Endothelial cell of umbilical vein (primary cell): ENCODE measurements at regions not wholly inside any gene's neighbourhood (a gene's known extent, or its start where the extent isn't known, plus 50 kb on each side); places are given as distances from the start of the nearest gene placed in this dataset.

Source experiments
- EZH2 ChIP-seq: IDR thresholded peaks from 2 replicates; pipeline ENCODE4 v1.6.1; 2012; ENCODE audit warnings: borderline replicate concordance, low read depth, mild to moderate bottlenecking, moderate library complexity, low read length, inconsistent platforms; ENCODE audit not compliant: severe bottlenecking
- FOS ChIP-seq: IDR thresholded peaks from 2 replicates; pipeline ENCODE4 v1.6.1; 2011; ENCODE audit warnings: mild to moderate bottlenecking, low read length, moderate library complexity, borderline replicate concordance; ENCODE audit not compliant: insufficient read depth
- GATA2 ChIP-seq: IDR thresholded peaks from 2 replicates; pipeline ENCODE4 v1.7.0; 2011; ENCODE audit warnings: low read depth, mild to moderate bottlenecking, moderate library complexity, mixed read lengths, low read length; ENCODE audit not compliant: insufficient read length, insufficient read depth
- JUN ChIP-seq: IDR thresholded peaks from 2 replicates; pipeline ENCODE4 v1.6.1; 2011; ENCODE audit warnings: borderline replicate concordance, low read depth; ENCODE audit not compliant: insufficient read length, insufficient read depth
- MYC ChIP-seq: IDR thresholded peaks from one replicate; pipeline ENCODE4 v1.6.1; 2011; ENCODE audit warnings: mild to moderate bottlenecking, low read depth, low read length
- POLR2A ChIP-seq: IDR thresholded peaks from 2 replicates; pipeline ENCODE4 v1.6.1; 2012; ENCODE audit warnings: low read depth, mild to moderate bottlenecking, control low read depth, low read length
- POLR2AphosphoS5 ChIP-seq: IDR thresholded peaks from 2 replicates; pipeline ENCODE4 v1.6.1; 2012; ENCODE audit warnings: low read depth, mild to moderate bottlenecking, control low read depth, low read length, moderate library complexity; ENCODE audit not compliant: insufficient read depth
- TF ChIP-seq, protein P1 (sequence below), 2 donors: IDR thresholded peaks; 1 replicate in 1 of 2; 2 replicates in 1 of 2; pipeline ENCODE4 v1.5.1; 2011; ENCODE audit warnings: low read length in 2 of 2, mild to moderate bottlenecking in 2 of 2, moderate library complexity in 2 of 2, control low read depth in 1 of 2, inconsistent platforms in 1 of 2, low read depth in 1 of 2; ENCODE audit not compliant: insufficient read depth in 1 of 2; ENCODE audit errors: extremely low read depth in 1 of 2
- TF ChIP-seq, protein P2 (sequence below): IDR thresholded peaks from 2 replicates; pipeline ENCODE4 v1.6.1; 2011; ENCODE audit not compliant: insufficient read depth, insufficient read length

GRCh38 chr2:187994464-187995331 lies 297.0 kb upstream of the GULP1 start:
- TF ChIP-seq, protein P1, sequence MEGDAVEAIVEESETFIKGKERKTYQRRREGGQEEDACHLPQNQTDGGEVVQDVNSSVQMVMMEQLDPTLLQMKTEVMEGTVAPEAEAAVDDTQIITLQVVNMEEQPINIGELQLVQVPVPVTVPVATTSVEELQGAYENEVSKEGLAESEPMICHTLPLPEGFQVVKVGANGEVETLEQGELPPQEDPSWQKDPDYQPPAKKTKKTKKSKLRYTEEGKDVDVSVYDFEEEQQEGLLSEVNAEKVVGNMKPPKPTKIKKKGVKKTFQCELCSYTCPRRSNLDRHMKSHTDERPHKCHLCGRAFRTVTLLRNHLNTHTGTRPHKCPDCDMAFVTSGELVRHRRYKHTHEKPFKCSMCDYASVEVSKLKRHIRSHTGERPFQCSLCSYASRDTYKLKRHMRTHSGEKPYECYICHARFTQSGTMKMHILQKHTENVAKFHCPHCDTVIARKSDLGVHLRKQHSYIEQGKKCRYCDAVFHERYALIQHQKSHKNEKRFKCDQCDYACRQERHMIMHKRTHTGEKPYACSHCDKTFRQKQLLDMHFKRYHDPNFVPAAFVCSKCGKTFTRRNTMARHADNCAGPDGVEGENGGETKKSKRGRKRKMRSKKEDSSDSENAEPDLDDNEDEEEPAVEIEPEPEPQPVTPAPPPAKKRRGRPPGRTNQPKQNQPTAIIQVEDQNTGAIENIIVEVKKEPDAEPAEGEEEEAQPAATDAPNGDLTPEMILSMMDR (IDR thresholded peaks at IDR 0.05; ENCODE audit: extremely low read depth in 1 of 2, insufficient read depth in 1 of 2, low read depth in 1 of 2, low read length in 2 of 2) = no peak
- no peak for TF ChIP-seq POLR2A
- TF ChIP-seq, protein P2, sequence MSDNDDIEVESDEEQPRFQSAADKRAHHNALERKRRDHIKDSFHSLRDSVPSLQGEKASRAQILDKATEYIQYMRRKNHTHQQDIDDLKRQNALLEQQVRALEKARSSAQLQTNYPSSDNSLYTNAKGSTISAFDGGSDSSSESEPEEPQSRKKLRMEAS = no peak
- TF ChIP-seq EZH2 = no peak
- no peak for TF ChIP-seq POLR2AphosphoS5
- no peak for TF ChIP-seq MYC
- TF ChIP-seq JUN = no peak
- no peak for TF ChIP-seq FOS
- TF ChIP-seq GATA2 = no peak
